Endothelial cell of umbilical vein (primary cell): ENCODE measurements at regions not wholly inside any gene's neighbourhood (a gene's known extent, or its start where the extent isn't known, plus 50 kb on each side); places are given as distances from the start of the nearest gene placed in this dataset.

ENCODE experiments used
- BruUV-seq: library from RNA; stranded (reverse); fragments of 400-500 nt; replicated peaks from 2 replicates; lab custom pipeline; 2021; lab: Mats Ljungman, UMichigan
- CTCF ChIA-PET: fragments of 300-600, 350-600 bp; sonication (Branson Sonifier 250); formaldehyde crosslinking; loops from one replicate; lab custom pipeline; 2021; ENCODE audit warnings: antibody characterized with exemption, inconsistent platforms; lab: Charles Lee
- POLR2A ChIA-PET: fragments of 300-600, 350-600 bp; sonication (Branson Sonifier 250); formaldehyde crosslinking; loops from one replicate; lab custom pipeline; 2021; ENCODE audit warnings: antibody characterized with exemption, inconsistent platforms; lab: Charles Lee
- DNase-seq: peaks from one replicate; pipeline ENCODE4 v3.0.0-alpha.2; 2011; ENCODE audit warnings: low read depth, low spot score
- FAIRE-seq: peaks from 2 replicates; lab custom pipeline; 2011; peaks lifted over from hg19 to GRCh38; lab: Jason Lieb, UNC
- H2AFZ ChIP-seq: 2 replicates; pipeline ENCODE4 v1.6.0; 2012; ENCODE audit warnings: low read depth, low read length, control low read depth, inconsistent platforms
- H3K27ac ChIP-seq: 2 replicates; pipeline ENCODE4 v1.5.1; 2011; ENCODE audit warnings: low read depth, mild to moderate bottlenecking, control low read depth, low read length, moderate library complexity; ENCODE audit not compliant: insufficient read depth
- H3K27me3 ChIP-seq, 2 experiments: 2 replicates each; pipeline versions ENCODE4 v1.6.0 to v1.6.1; 2011; ENCODE audit warnings: low read length in 2 of 2, mixed read lengths in 1 of 2; ENCODE audit not compliant: control insufficient read depth in 2 of 2, insufficient read depth in 2 of 2
- H3K36me3 ChIP-seq, 2 experiments: 2 replicates in 1 of 2; 3 replicates in 1 of 2; pipeline ENCODE4 v1.5.1; 2011; ENCODE audit warnings: low read length in 2 of 2, mild to moderate bottlenecking in 1 of 2, moderate library complexity in 1 of 2; ENCODE audit not compliant: control insufficient read depth in 2 of 2, insufficient read depth in 2 of 2; ENCODE audit errors: extremely low read depth in 1 of 2
- H3K4me1 ChIP-seq: 3 replicates; pipeline ENCODE4 v1.5.1; 2011; ENCODE audit warnings: mild to moderate bottlenecking, low read length; ENCODE audit not compliant: control insufficient read depth, insufficient read depth; ENCODE audit errors: extremely low read depth
- H3K4me2 ChIP-seq: 2 replicates; pipeline ENCODE4 v1.6.1; 2011; ENCODE audit warnings: low read length, control low read depth, mixed read lengths; ENCODE audit not compliant: insufficient read depth
- H3K4me3 ChIP-seq, 3 experiments: fragments of 200-600 bp in 1 of 3; sonication (generic), shearing (Covaris generic) in 1 of 3; replicated peaks in 1 of 3; 2 replicates each; pipeline ENCODE4 v1.5.1; 2011 to 2016; ENCODE audit warnings: control low read depth in 3 of 3, low read length in 3 of 3, mild to moderate bottlenecking in 2 of 3, inconsistent platforms in 1 of 3, low read depth in 1 of 3, moderate library complexity in 1 of 3; ENCODE audit not compliant: insufficient read depth in 1 of 3
- H3K79me2 ChIP-seq: 2 replicates; pipeline ENCODE4 v1.6.0; 2012; ENCODE audit warnings: low read length, inconsistent platforms; ENCODE audit not compliant: control insufficient read depth, insufficient read depth
- H3K9ac ChIP-seq: replicated peaks from 2 replicates; pipeline ENCODE3; 2011; ENCODE audit warnings: low read length, control low read depth; ENCODE audit not compliant: insufficient read depth; ENCODE audit errors: extremely low read depth
- H3K9me1 ChIP-seq: replicated peaks from 3 replicates; pipeline ENCODE4 v1.6.0; 2011; ENCODE audit warnings: mild to moderate bottlenecking, low read length; ENCODE audit not compliant: control insufficient read depth, insufficient read depth; ENCODE audit errors: extremely low read depth
- H3K9me3 ChIP-seq: replicated peaks from 2 replicates; pipeline ENCODE4 v1.5.1; 2012; ENCODE audit warnings: low read length, inconsistent platforms; ENCODE audit not compliant: control insufficient read depth, insufficient read depth
- H4K20me1 ChIP-seq: replicated peaks from 2 replicates; pipeline ENCODE3; 2011; ENCODE audit warnings: mild to moderate bottlenecking, low read length; ENCODE audit not compliant: control insufficient read depth, insufficient read depth; ENCODE audit errors: extremely low read depth
- CTCF ChIP-seq, 2 donors: IDR thresholded peaks; 1 replicate in 1 of 2; 2 replicates in 1 of 2; pipeline ENCODE4 v1.5.1; 2011; ENCODE audit warnings: low read length in 2 of 2, mild to moderate bottlenecking in 2 of 2, moderate library complexity in 2 of 2, control low read depth in 1 of 2, inconsistent platforms in 1 of 2, low read depth in 1 of 2; ENCODE audit not compliant: insufficient read depth in 1 of 2; ENCODE audit errors: extremely low read depth in 1 of 2
- EZH2 ChIP-seq: IDR thresholded peaks from 2 replicates; pipeline ENCODE4 v1.6.1; 2012; ENCODE audit warnings: borderline replicate concordance, low read depth, mild to moderate bottlenecking, moderate library complexity, low read length, inconsistent platforms; ENCODE audit not compliant: severe bottlenecking
- FOS ChIP-seq: IDR thresholded peaks from 2 replicates; pipeline ENCODE4 v1.6.1; 2011; ENCODE audit warnings: mild to moderate bottlenecking, low read length, moderate library complexity, borderline replicate concordance; ENCODE audit not compliant: insufficient read depth
- GATA2 ChIP-seq: IDR thresholded peaks from 2 replicates; pipeline ENCODE4 v1.7.0; 2011; ENCODE audit warnings: low read depth, mild to moderate bottlenecking, moderate library complexity, mixed read lengths, low read length; ENCODE audit not compliant: insufficient read length, insufficient read depth
- JUN ChIP-seq: IDR thresholded peaks from 2 replicates; pipeline ENCODE4 v1.6.1; 2011; ENCODE audit warnings: borderline replicate concordance, low read depth; ENCODE audit not compliant: insufficient read length, insufficient read depth
- POLR2A ChIP-seq: IDR thresholded peaks from 2 replicates; pipeline ENCODE4 v1.6.1; 2012; ENCODE audit warnings: low read depth, mild to moderate bottlenecking, control low read depth, low read length
- dilution Hi-C: fragments of 300-500 bp; cut with MboI; formaldehyde crosslinking; loops from one replicate; pipeline ENCODE4 v1.15.0; 2019; ENCODE audit warnings: low sequenced_read_pairs; ENCODE audit not compliant: extremely low pct_ligation_motif_present
- intact Hi-C: fragments of 100-400 bp; cut with micrococcal nuclease; formaldehyde crosslinking; loops from one replicate; pipeline ENCODE4 v1.10.0; 2022

GRCh38 chr10:55858730-55859129 lies 502.3 kb downstream of the ZWINT start:
- no peaks in the 10 kb centered on the region for H3K9me1 ChIP-seq
- H3K79me2 ChIP-seq = no peaks in the 10 kb centered on the region
- H3K27ac ChIP-seq = no peak overlapping the region
- TF ChIP-seq EZH2 (no peak), CTCF (IDR thresholded peaks at IDR 0.05; ENCODE audit: extremely low read depth in 1 of 2, insufficient read depth in 1 of 2, low read depth in 1 of 2, low read length in 2 of 2) (no peak), GATA2 (no peak), JUN (no peak), FOS (no peak), POLR2A (no peak)
- no peak overlapping the region for H3K4me2 ChIP-seq
- H3K36me3 ChIP-seq = no peaks in the 10 kb centered on the region
- DNase-seq (no peak), FAIRE-seq (no peak)
- dilution Hi-C loops (no loop called here), intact Hi-C loops (no loop called here)
- ChIA-PET CTCF (no interaction called here), POLR2A (no interaction called here)
- no peaks in the 10 kb centered on the region for H4K20me1 ChIP-seq
- H3K9me3 ChIP-seq = no peaks in the 10 kb centered on the region
- H2AFZ ChIP-seq = no peak overlapping the region
- no TSS peak for BruUV-seq
- no peak overlapping the region for H3K9ac ChIP-seq
- no peaks in the 10 kb centered on the region for H3K4me1 ChIP-seq
- H3K27me3 ChIP-seq = no peaks in the 10 kb centered on the region
- no peak overlapping the region for H3K4me3 ChIP-seq

DNA sequence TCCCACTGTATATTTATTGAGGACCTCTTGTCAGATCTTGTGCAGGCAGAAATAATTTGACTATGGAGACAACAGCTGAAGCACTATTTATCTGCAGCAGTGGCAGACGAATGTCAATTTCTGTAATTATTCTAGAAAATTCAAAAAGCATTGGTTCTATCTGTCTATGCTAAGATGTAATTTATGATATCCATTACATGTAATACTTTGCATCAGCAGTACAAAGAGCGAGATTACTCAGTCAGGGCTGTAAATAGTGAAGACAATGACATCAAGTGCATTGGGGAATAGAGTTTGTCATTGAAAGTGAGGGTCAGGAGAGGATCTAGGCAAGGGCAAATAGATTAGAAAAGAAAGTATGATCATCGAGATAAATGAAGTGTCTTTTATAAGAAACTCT lies 508.2 kb downstream of the ZWINT start:
- H3K9ac ChIP-seq = no peak overlapping the region
- no peak for TF ChIP-seq FOS
- H3K9me1 ChIP-seq = no peaks in the 10 kb centered on the region
- H3K4me3 ChIP-seq = no peak overlapping the region
- H3K36me3 ChIP-seq = no peaks in the 10 kb centered on the region
- H4K20me1 ChIP-seq = no peaks in the 10 kb centered on the region
- no peaks in the 10 kb centered on the region for H3K4me1 ChIP-seq
- no peaks in the 10 kb centered on the region for H3K27me3 ChIP-seq
- H2AFZ ChIP-seq = no peak overlapping the region
- FAIRE-seq (no peak), DNase-seq (no peak)
- BruUV-seq = no TSS peak
- intact Hi-C loops (no loop called here), dilution Hi-C loops (no loop called here)
- H3K27ac ChIP-seq = no peak overlapping the region
- H3K79me2 ChIP-seq = no peaks in the 10 kb centered on the region
- ChIA-PET POLR2A (no interaction called here), CTCF (no interaction called here)
- H3K4me2 ChIP-seq = no peak overlapping the region
- no peaks in the 10 kb centered on the region for H3K9me3 ChIP-seq
